ENCODE measurements at regions not wholly inside any gene's neighbourhood (a gene's known extent, or its start where the extent isn't known, plus 50 kb on each side); places are given as distances from the start of the nearest gene placed in this dataset.
"Not testable (repeated sequence)": the region's sequence is repeated elsewhere in the genome, so short reads cannot be mapped to it uniquely, and the experiment has no call there.

GRCh38 chr14:105769061-105769730 lies 242.8 kb downstream of the TMEM121 start:
- H3K4me3 ChIP-seq (ENCODE audit: low read length); H3K36me3 ChIP-seq (ENCODE audit: control insufficient read depth, insufficient read depth, low read length, severe bottlenecking); H3K9me3 ChIP-seq (ENCODE audit: control insufficient read depth, low read length); H3K4me1 ChIP-seq (ENCODE audit: control insufficient read depth, insufficient read depth, low read length); DNase-seq (ENCODE audit: low read depth); H3K9ac ChIP-seq (ENCODE audit: low read length); H3K27me3 ChIP-seq (replicated peaks; ENCODE audit: control insufficient read depth, insufficient read depth, low read length): not testable (repeated sequence)

- not testable (repeated sequence) for H3K9ac ChIP-seq (ENCODE audit: low read length); H3K4me3 ChIP-seq (ENCODE audit: low read length); H3K4me1 ChIP-seq (ENCODE audit: control insufficient read depth, insufficient read depth, low read length); H3K27me3 ChIP-seq (replicated peaks; ENCODE audit: control insufficient read depth, insufficient read depth, low read length); H3K9me3 ChIP-seq (ENCODE audit: control insufficient read depth, low read length); DNase-seq (ENCODE audit: low read depth); H3K36me3 ChIP-seq (ENCODE audit: control insufficient read depth, insufficient read depth, low read length, severe bottlenecking)
Observed at GRCh38 chr14:105770619-105771216, 244.3 kb downstream of the TMEM121 start.

- not testable (repeated sequence) for H3K4me3 ChIP-seq (ENCODE audit: low read length); H3K36me3 ChIP-seq (ENCODE audit: control insufficient read depth, insufficient read depth, low read length, severe bottlenecking); DNase-seq (ENCODE audit: low read depth); H3K9me3 ChIP-seq (ENCODE audit: control insufficient read depth, low read length); H3K9ac ChIP-seq (ENCODE audit: low read length); H3K27me3 ChIP-seq (replicated peaks; ENCODE audit: control insufficient read depth, insufficient read depth, low read length); H3K4me1 ChIP-seq (ENCODE audit: control insufficient read depth, insufficient read depth, low read length)
Observed at GRCh38 chr14:105771261-105772226, 245.2 kb downstream of the TMEM121 start.

GRCh38 chr14:105772710-105773250 lies 246.4 kb downstream of the TMEM121 start:
- H3K9ac ChIP-seq (ENCODE audit: low read length); H3K4me3 ChIP-seq (ENCODE audit: low read length); H3K9me3 ChIP-seq (ENCODE audit: control insufficient read depth, low read length): not testable (repeated sequence)

GRCh38 chr14:105773584-105773983 lies 247.2 kb downstream of the TMEM121 start:
- Histone ChIP-seq H3K4me1 (ENCODE audit: control insufficient read depth, insufficient read depth, low read length) (no peaks in the 10 kb centered on the region), H3K9ac (ENCODE audit: low read length) (no peak overlapping the region), H3K27me3 (replicated peaks; ENCODE audit: control insufficient read depth, insufficient read depth, low read length) (no peaks in the 10 kb centered on the region), H3K9me3 (ENCODE audit: control insufficient read depth, low read length) (peaks cover 4% of the 10 kb centered on the region), H3K4me3 (ENCODE audit: low read length) (no peak overlapping the region), H3K36me3 (ENCODE audit: control insufficient read depth, insufficient read depth, low read length, severe bottlenecking) (no peaks in the 10 kb centered on the region)
- no peak for DNase-seq (ENCODE audit: low read depth)

More at GRCh38 chr14:105772710-105773250, 246.4 kb downstream of the TMEM121 start:
- H3K27me3 ChIP-seq (replicated peaks; ENCODE audit: control insufficient read depth, insufficient read depth, low read length); H3K4me1 ChIP-seq (ENCODE audit: control insufficient read depth, insufficient read depth, low read length); H3K36me3 ChIP-seq (ENCODE audit: control insufficient read depth, insufficient read depth, low read length, severe bottlenecking); DNase-seq (ENCODE audit: low read depth): not testable (repeated sequence)

GRCh38 chr14:105774001-105774400 lies 247.6 kb downstream of the TMEM121 start:
- Histone ChIP-seq H3K4me1 (ENCODE audit: control insufficient read depth, insufficient read depth, low read length) (no peaks in the 10 kb centered on the region), H3K9ac (ENCODE audit: low read length) (no peak overlapping the region), H3K36me3 (ENCODE audit: control insufficient read depth, insufficient read depth, low read length, severe bottlenecking) (no peaks in the 10 kb centered on the region), H3K4me3 (ENCODE audit: low read length) (no peak overlapping the region), H3K9me3 (ENCODE audit: control insufficient read depth, low read length) (peaks cover 4% of the 10 kb centered on the region), H3K27me3 (replicated peaks; ENCODE audit: control insufficient read depth, insufficient read depth, low read length) (no peaks in the 10 kb centered on the region)
- no peak for DNase-seq (ENCODE audit: low read depth)

GRCh38 chr14:105774585-105775348 lies 248.4 kb downstream of the TMEM121 start:
- H3K4me3 ChIP-seq (ENCODE audit: low read length); H3K9ac ChIP-seq (ENCODE audit: low read length); H3K4me1 ChIP-seq (ENCODE audit: control insufficient read depth, insufficient read depth, low read length); H3K36me3 ChIP-seq (ENCODE audit: control insufficient read depth, insufficient read depth, low read length, severe bottlenecking); H3K27me3 ChIP-seq (replicated peaks; ENCODE audit: control insufficient read depth, insufficient read depth, low read length); DNase-seq (ENCODE audit: low read depth): not testable (repeated sequence)
- peaks cover 11% of the 10 kb centered on the region for H3K9me3 ChIP-seq (ENCODE audit: control insufficient read depth, low read length)

- H3K4me1 ChIP-seq (ENCODE audit: control insufficient read depth, insufficient read depth, low read length); H3K27me3 ChIP-seq (replicated peaks; ENCODE audit: control insufficient read depth, insufficient read depth, low read length); DNase-seq (ENCODE audit: low read depth); H3K4me3 ChIP-seq (ENCODE audit: low read length); H3K9ac ChIP-seq (ENCODE audit: low read length); H3K36me3 ChIP-seq (ENCODE audit: control insufficient read depth, insufficient read depth, low read length, severe bottlenecking): not testable (repeated sequence)
- peaks cover 16% of the 10 kb centered on the region for H3K9me3 ChIP-seq (ENCODE audit: control insufficient read depth, low read length)
Observed at GRCh38 chr14:105775349-105775923, 249.1 kb downstream of the TMEM121 start.

- not testable (repeated sequence) for H3K9ac ChIP-seq (ENCODE audit: low read length); H3K4me3 ChIP-seq (ENCODE audit: low read length); H3K4me1 ChIP-seq (ENCODE audit: control insufficient read depth, insufficient read depth, low read length); H3K36me3 ChIP-seq (ENCODE audit: control insufficient read depth, insufficient read depth, low read length, severe bottlenecking); H3K27me3 ChIP-seq (replicated peaks; ENCODE audit: control insufficient read depth, insufficient read depth, low read length); DNase-seq (ENCODE audit: low read depth)
- peaks cover 23% of the 10 kb centered on the region for H3K9me3 ChIP-seq (ENCODE audit: control insufficient read depth, low read length)
Observed at GRCh38 chr14:105776112-105776511, 249.7 kb downstream of the TMEM121 start.

- H3K9me3 ChIP-seq (ENCODE audit: control insufficient read depth, low read length): peaks cover 26% of the 10 kb centered on the region
- no peaks in the 10 kb centered on the region for H3K27me3 ChIP-seq (replicated peaks; ENCODE audit: control insufficient read depth, insufficient read depth, low read length)
- no peak overlapping the region for H3K4me3 ChIP-seq (ENCODE audit: low read length)
- H3K9ac ChIP-seq (ENCODE audit: low read length): no peak overlapping the region
- H3K4me1 ChIP-seq (ENCODE audit: control insufficient read depth, insufficient read depth, low read length): no peaks in the 10 kb centered on the region
- no peaks in the 10 kb centered on the region for H3K36me3 ChIP-seq (ENCODE audit: control insufficient read depth, insufficient read depth, low read length, severe bottlenecking)
- DNase-seq (ENCODE audit: low read depth): no peak
Observed at GRCh38 chr14:105776924-105777323, 250.5 kb downstream of the TMEM121 start.
